Gastroesophageal sphincter (tissue), 3 donors: ENCODE measurements at regions not wholly inside any gene's neighbourhood (a gene's known extent, or its start where the extent isn't known, plus 50 kb on each side); places are given as distances from the start of the nearest gene placed in this dataset.

Experiments
- POLR2A ChIP-seq, 2 donors: fragments of 450-650 bp; IDR thresholded peaks; one replicate each; pipeline ENCODE4 v1.6.1; 2017; ENCODE audit warnings: antibody characterized with exemption in 2 of 2, mild to moderate bottlenecking in 2 of 2, moderate library complexity in 1 of 2
- TF ChIP-seq, protein P1 (sequence below), 4 experiments: fragments of 200-600 bp in 2 of 4; fragments of 450-650 bp in 2 of 4; sonication (generic) in 1 of 4; IDR thresholded peaks; one replicate each; pipeline ENCODE4 v1.5.1; 2017 to 2019; ENCODE audit warnings: antibody characterized with exemption in 4 of 4, mild to moderate bottlenecking in 2 of 4, moderate library complexity in 2 of 4

DNA sequence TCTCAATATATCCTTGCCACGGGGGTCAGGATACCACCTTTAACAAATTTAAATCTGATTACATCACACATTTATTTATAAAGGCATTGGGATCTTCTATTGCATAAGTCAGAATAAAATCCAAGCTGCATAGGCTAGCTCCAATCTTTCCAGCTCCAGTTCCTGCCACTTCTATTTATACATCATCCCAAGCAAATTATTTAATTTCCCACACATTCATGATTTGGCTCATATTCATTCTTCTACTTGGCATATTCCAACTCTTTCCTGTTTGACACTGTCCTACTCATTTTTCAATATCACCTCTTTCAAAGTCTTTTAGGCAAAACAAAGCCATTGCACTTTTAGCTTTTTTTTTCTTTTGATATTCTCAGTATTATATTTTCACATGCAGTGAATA is 579.0 kb upstream of the FZD8 start:
- TF ChIP-seq, protein P1, sequence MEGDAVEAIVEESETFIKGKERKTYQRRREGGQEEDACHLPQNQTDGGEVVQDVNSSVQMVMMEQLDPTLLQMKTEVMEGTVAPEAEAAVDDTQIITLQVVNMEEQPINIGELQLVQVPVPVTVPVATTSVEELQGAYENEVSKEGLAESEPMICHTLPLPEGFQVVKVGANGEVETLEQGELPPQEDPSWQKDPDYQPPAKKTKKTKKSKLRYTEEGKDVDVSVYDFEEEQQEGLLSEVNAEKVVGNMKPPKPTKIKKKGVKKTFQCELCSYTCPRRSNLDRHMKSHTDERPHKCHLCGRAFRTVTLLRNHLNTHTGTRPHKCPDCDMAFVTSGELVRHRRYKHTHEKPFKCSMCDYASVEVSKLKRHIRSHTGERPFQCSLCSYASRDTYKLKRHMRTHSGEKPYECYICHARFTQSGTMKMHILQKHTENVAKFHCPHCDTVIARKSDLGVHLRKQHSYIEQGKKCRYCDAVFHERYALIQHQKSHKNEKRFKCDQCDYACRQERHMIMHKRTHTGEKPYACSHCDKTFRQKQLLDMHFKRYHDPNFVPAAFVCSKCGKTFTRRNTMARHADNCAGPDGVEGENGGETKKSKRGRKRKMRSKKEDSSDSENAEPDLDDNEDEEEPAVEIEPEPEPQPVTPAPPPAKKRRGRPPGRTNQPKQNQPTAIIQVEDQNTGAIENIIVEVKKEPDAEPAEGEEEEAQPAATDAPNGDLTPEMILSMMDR (IDR thresholded peaks at IDR 0.05), result no peak
- no peak for TF ChIP-seq POLR2A (IDR thresholded peaks at IDR 0.05)
